ENCODE measurements at regions not wholly inside any gene's neighbourhood (a gene's known extent, or its start where the extent isn't known, plus 50 kb on each side); places are given as distances from the start of the nearest gene placed in this dataset.

- peaks cover 28% of the 10 kb centered on the region for H3K4me1 Mint-ChIP-seq (ENCODE audit: low read depth)
- H3K27me3 Mint-ChIP-seq (ENCODE audit: insufficient read depth): no peaks in the 10 kb centered on the region
- H3K9me3 Mint-ChIP-seq: peaks cover 15% of the 10 kb centered on the region
- DNase-seq (ENCODE audit: low spot score): no peak
- intact Hi-C loops (cut with micrococcal nuclease): no loop called here
- H3K27ac Mint-ChIP-seq: no peak overlapping the region
- peaks cover 2% of the 10 kb centered on the region for H3K36me3 Mint-ChIP-seq (ENCODE audit: low read depth)
- no peak overlapping the region for H3K4me3 Mint-ChIP-seq
Observed at GRCh38 chr2:172181840-172182239, 79.1 kb upstream of the DLX2 start.

DNA sequence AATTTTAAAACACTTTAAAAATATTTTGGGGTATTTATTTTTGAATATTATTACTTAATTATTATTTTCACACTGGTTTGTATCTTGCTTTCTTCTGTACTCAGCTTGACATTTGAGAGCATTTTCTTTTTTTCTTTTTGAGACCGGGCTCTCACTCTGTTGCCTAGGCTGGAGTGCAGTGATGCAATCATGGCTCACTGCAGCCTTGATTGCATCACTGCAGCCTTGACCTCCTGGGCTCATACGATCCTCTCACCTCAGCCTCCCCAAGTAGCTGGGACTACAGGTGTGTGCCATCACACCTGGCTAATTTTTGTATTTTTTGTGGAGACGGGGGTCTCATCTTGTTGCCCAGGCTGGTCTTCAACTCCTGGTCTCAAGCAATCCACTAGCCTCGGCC, 79.9 kb upstream of the DLX2 start:
- Mint-ChIP-seq H3K9me3 (peaks cover 16% of the 10 kb centered on the region), H3K36me3 (ENCODE audit: low read depth) (peaks cover 2% of the 10 kb centered on the region), H3K27me3 (ENCODE audit: insufficient read depth) (no peaks in the 10 kb centered on the region), H3K4me1 (ENCODE audit: low read depth) (peaks cover 28% of the 10 kb centered on the region), H3K27ac (no peak overlapping the region), H3K4me3 (no peak overlapping the region)
- DNase-seq (ENCODE audit: low spot score): no peak
- intact Hi-C loops (cut with micrococcal nuclease): no loop called here

GRCh38 chr2:172193331-172194089, 90.8 kb upstream of the DLX2 start:
- intact Hi-C loops (cut with micrococcal nuclease): no loop called here
- H3K36me3 Mint-ChIP-seq (ENCODE audit: low read depth): peaks cover 15% of the 10 kb centered on the region
- no peak overlapping the region for H3K27ac Mint-ChIP-seq
- peaks cover 40% of the 10 kb centered on the region for H3K9me3 Mint-ChIP-seq
- no peak for DNase-seq (ENCODE audit: low spot score)
- H3K4me3 Mint-ChIP-seq: no peak overlapping the region
- H3K27me3 Mint-ChIP-seq (ENCODE audit: insufficient read depth): no peaks in the 10 kb centered on the region
- peaks cover 14% of the 10 kb centered on the region for H3K4me1 Mint-ChIP-seq (ENCODE audit: low read depth)

- DNase-seq (ENCODE audit: low spot score): no peak
- Mint-ChIP-seq H3K4me1 (ENCODE audit: low read depth) (peaks cover 14% of the 10 kb centered on the region), H3K4me3 (no peak overlapping the region), H3K27me3 (ENCODE audit: insufficient read depth) (peaks cover 2% of the 10 kb centered on the region), H3K36me3 (ENCODE audit: low read depth) (peaks cover 19% of the 10 kb centered on the region), H3K9me3 (peaks cover 54% of the 10 kb centered on the region), H3K27ac (no peak overlapping the region)
- intact Hi-C loops (cut with micrococcal nuclease): no loop called here
Observed at GRCh38 chr2:172195836-172196376, 93.2 kb upstream of the DLX2 start.

- DNase-seq (ENCODE audit: low spot score): no peak
- no peak overlapping the region for H3K27ac Mint-ChIP-seq
- peaks cover 17% of the 10 kb centered on the region for H3K36me3 Mint-ChIP-seq (ENCODE audit: low read depth)
- peaks cover 14% of the 10 kb centered on the region for H3K4me1 Mint-ChIP-seq (ENCODE audit: low read depth)
- H3K4me3 Mint-ChIP-seq: no peak overlapping the region
- intact Hi-C loops (cut with micrococcal nuclease): no loop called here
- peaks cover 54% of the 10 kb centered on the region for H3K9me3 Mint-ChIP-seq
- peaks cover 7% of the 10 kb centered on the region for H3K27me3 Mint-ChIP-seq (ENCODE audit: insufficient read depth)
Observed at GRCh38 chr2:172196768-172197431, 94.2 kb upstream of the DLX2 start.

- intact Hi-C loops (cut with micrococcal nuclease): no loop called here
- DNase-seq (ENCODE audit: low spot score): no peak
- Mint-ChIP-seq H3K4me1 (ENCODE audit: low read depth) (peaks cover 14% of the 10 kb centered on the region), H3K27ac (no peak overlapping the region), H3K4me3 (no peak overlapping the region), H3K36me3 (ENCODE audit: low read depth) (peaks cover 16% of the 10 kb centered on the region), H3K27me3 (ENCODE audit: insufficient read depth) (peaks cover 7% of the 10 kb centered on the region), H3K9me3 (peaks cover 51% of the 10 kb centered on the region)
Observed at GRCh38 chr2:172198361-172198760, 95.7 kb upstream of the DLX2 start.

GRCh38 chr2:172198908-172199307, 96.2 kb upstream of the DLX2 start:
- Mint-ChIP-seq H3K4me3 (no peak overlapping the region), H3K27me3 (ENCODE audit: insufficient read depth) (peaks cover 7% of the 10 kb centered on the region), H3K9me3 (peaks cover 46% of the 10 kb centered on the region), H3K36me3 (ENCODE audit: low read depth) (peaks cover 13% of the 10 kb centered on the region), H3K4me1 (ENCODE audit: low read depth) (peaks cover 14% of the 10 kb centered on the region), H3K27ac (no peak overlapping the region)
- intact Hi-C loops (cut with micrococcal nuclease): no loop called here
- no peak for DNase-seq (ENCODE audit: low spot score)

DNA sequence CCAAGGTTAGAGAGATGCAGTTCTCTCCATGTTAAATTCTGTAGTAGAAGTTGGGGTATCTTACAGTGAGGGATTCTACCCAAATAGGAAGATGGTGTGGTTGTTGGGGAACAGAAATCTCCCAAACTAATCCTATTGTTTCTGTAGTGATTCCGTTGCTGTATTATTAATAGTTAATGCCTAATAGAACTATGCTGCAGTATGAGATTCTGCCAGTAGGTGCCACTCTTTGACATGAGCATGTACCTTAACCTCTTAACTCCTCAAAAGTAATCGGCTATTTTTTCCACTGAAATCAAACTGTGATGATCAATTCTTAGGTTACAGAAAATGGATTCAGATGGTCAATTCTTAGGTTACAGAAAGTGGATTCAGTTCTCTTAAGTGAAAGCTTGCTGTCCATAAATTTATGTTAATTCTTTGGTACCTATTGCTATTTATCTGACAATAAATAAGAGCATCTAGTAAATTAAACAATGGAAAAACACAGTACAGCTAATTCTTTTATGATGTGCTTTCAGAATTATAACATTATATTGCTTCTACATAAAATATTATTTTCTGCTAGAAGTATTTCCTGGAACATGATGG, 97.9 kb upstream of the DLX2 start:
- intact Hi-C loops (cut with micrococcal nuclease): loop anchor here (1.0 kb wide), 1 partner anchor 265 kb away; no protein-coding TSS in a partner anchor
- Mint-ChIP-seq H3K4me1 (ENCODE audit: low read depth) (peaks cover 27% of the 10 kb centered on the region), H3K36me3 (ENCODE audit: low read depth) (peaks cover 8% of the 10 kb centered on the region), H3K27ac (no peak overlapping the region), H3K9me3 (peaks cover 29% of the 10 kb centered on the region), H3K4me3 (no peak overlapping the region), H3K27me3 (ENCODE audit: insufficient read depth) (peaks cover 7% of the 10 kb centered on the region)
- no peak for DNase-seq (ENCODE audit: low spot score)

DNA sequence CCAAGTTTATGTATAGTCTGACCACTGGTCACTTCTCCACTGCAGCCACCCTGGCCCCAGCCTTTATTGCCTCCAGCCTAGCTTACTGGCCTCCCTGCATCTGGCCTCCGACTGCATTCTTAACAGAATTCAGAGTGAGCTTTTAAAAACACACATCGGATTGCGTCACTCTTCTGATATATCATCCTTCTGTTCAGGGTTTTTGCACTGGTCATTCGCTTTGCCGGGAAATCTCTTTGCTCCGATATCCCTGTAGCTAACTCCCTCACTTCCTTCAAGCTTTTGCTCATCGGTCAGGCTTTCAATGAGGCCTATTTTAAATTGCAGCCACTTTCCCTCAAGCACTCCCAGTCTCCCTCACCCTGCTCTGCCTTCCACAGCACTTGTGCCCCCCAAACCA, 101.6 kb upstream of the DLX2 start:
- H3K9me3 Mint-ChIP-seq: peaks cover 18% of the 10 kb centered on the region
- H3K36me3 Mint-ChIP-seq (ENCODE audit: low read depth): peaks cover 3% of the 10 kb centered on the region
- H3K27me3 Mint-ChIP-seq (ENCODE audit: insufficient read depth): peaks cover 7% of the 10 kb centered on the region
- H3K4me1 Mint-ChIP-seq (ENCODE audit: low read depth): peaks cover 25% of the 10 kb centered on the region
- intact Hi-C loops (cut with micrococcal nuclease): no loop called here
- no peak overlapping the region for H3K4me3 Mint-ChIP-seq
- H3K27ac Mint-ChIP-seq: no peak overlapping the region
- DNase-seq (ENCODE audit: low spot score): no peak

GRCh38 chr2:172204762-172205161, 102.1 kb upstream of the DLX2 start:
- H3K36me3 Mint-ChIP-seq (ENCODE audit: low read depth): peaks cover 3% of the 10 kb centered on the region
- peaks cover 29% of the 10 kb centered on the region for H3K4me1 Mint-ChIP-seq (ENCODE audit: low read depth)
- no peak for DNase-seq (ENCODE audit: low spot score)
- intact Hi-C loops (cut with micrococcal nuclease): no loop called here
- peaks cover 7% of the 10 kb centered on the region for H3K27me3 Mint-ChIP-seq (ENCODE audit: insufficient read depth)
- no peak overlapping the region for H3K27ac Mint-ChIP-seq
- no peak overlapping the region for H3K4me3 Mint-ChIP-seq
- peaks cover 14% of the 10 kb centered on the region for H3K9me3 Mint-ChIP-seq

DNA sequence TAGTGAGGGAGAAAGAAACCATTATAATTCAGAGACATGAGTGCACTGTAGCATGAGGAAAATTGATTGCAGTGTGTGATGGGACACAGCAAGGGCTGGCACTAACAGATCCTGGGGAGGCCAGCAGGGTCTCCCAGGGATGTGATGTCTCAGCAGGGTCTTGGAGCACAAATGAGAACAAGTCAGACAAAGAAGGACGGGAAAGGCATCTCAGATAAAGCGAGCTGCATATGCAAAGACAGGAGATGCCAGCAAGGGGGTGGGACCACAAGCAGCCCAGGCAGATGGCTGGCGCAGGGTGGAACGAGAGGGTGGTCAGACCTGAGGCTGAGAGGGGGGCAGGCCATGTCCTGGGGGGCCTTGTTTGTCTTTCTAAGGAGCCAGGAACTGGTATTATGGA, 102.6 kb upstream of the DLX2 start:
- no peak for DNase-seq (ENCODE audit: low spot score)
- peaks cover 9% of the 10 kb centered on the region for H3K9me3 Mint-ChIP-seq
- H3K27me3 Mint-ChIP-seq (ENCODE audit: insufficient read depth): peaks cover 5% of the 10 kb centered on the region
- no peak overlapping the region for H3K4me3 Mint-ChIP-seq
- no peak overlapping the region for H3K27ac Mint-ChIP-seq
- intact Hi-C loops (cut with micrococcal nuclease): no loop called here
- no peaks in the 10 kb centered on the region for H3K36me3 Mint-ChIP-seq (ENCODE audit: low read depth)
- H3K4me1 Mint-ChIP-seq (ENCODE audit: low read depth): peaks cover 29% of the 10 kb centered on the region

- no peak for DNase-seq (ENCODE audit: low spot score)
- H3K4me1 Mint-ChIP-seq (ENCODE audit: low read depth): peaks cover 37% of the 10 kb centered on the region
- no peak overlapping the region for H3K4me3 Mint-ChIP-seq
- intact Hi-C loops (cut with micrococcal nuclease): no loop called here
- H3K27me3 Mint-ChIP-seq (ENCODE audit: insufficient read depth): no peaks in the 10 kb centered on the region
- H3K36me3 Mint-ChIP-seq (ENCODE audit: low read depth): peaks cover 3% of the 10 kb centered on the region
- no peak overlapping the region for H3K27ac Mint-ChIP-seq
- H3K9me3 Mint-ChIP-seq: no peaks in the 10 kb centered on the region
Observed at GRCh38 chr2:172207911-172208310, 105.2 kb upstream of the DLX2 start.

DNA sequence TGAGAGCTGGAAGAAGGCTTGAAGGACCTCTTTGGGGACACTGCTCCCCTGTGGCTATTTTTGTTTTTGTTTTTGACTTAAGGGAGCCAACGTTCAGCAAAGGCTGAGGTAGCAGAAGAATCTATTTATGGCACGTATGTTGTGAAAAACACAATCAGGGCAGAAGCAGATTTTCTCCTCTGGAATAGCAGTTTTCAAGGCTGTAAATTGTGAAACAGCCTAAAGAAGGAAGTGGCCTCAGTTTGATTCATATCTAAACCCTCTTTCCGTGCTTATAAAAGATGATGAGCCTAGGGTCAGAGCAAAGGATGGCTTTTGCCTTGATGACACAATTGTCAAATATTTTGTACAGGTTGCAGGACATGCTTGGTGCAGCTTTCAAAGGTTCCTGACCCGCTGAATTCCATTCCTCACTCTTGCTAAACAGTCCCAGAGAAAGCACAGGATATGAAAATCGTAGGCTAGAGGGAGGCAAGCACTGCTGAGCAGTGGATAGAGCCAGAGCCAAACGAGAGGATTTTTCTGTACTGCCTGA, 106.2 kb upstream of the DLX2 start:
- Mint-ChIP-seq H3K9me3 (no peaks in the 10 kb centered on the region), H3K4me1 (ENCODE audit: low read depth) (peaks cover 44% of the 10 kb centered on the region), H3K4me3 (no peak overlapping the region), H3K27ac (no peak overlapping the region), H3K27me3 (ENCODE audit: insufficient read depth) (no peaks in the 10 kb centered on the region), H3K36me3 (ENCODE audit: low read depth) (peaks cover 5% of the 10 kb centered on the region)
- intact Hi-C loops (cut with micrococcal nuclease): no loop called here
- DNase-seq (ENCODE audit: low spot score): no peak
